GM23338 (cell line): ENCODE measurements at regions not wholly inside any gene's neighbourhood (a gene's known extent, or its start where the extent isn't known, plus 50 kb on each side); places are given as distances from the start of the nearest gene placed in this dataset.

ENCODE experiments used
- ATAC-seq: fragments of 200-7000 bp; cut with Tn5 transposase; 3 replicates; pipeline ENCODE4 v1.9.1; 2020
- DNase-seq: peaks from one replicate; pipeline ENCODE4 v3.0.0-alpha.2; 2015; ENCODE audit warnings: low spot score
- H2AFZ ChIP-seq: fragments of 200-600 bp; sonication (generic); 2 replicates; pipeline ENCODE4 v1.8.0; 2016; ENCODE audit warnings: antibody characterized with exemption, mild to moderate bottlenecking, moderate library complexity
- H3F3A ChIP-seq: fragments of 200-600 bp; sonication (generic); replicated peaks from 2 replicates; pipeline ENCODE4 v1.8.0; 2017; ENCODE audit warnings: antibody characterized with exemption, mixed run types, low read depth
- H3K27ac ChIP-seq: fragments of 200-600 bp; sonication (generic); 2 replicates; pipeline ENCODE4 v1.6.1; 2016; ENCODE audit warnings: low read depth
- H3K27me3 ChIP-seq: fragments of 200-600 bp; sonication (generic); 2 replicates; pipeline ENCODE4 v1.8.0; 2016; ENCODE audit warnings: mild to moderate bottlenecking, mixed run types, moderate library complexity; ENCODE audit not compliant: insufficient read depth
- H3K36me3 ChIP-seq: fragments of 200-600 bp; sonication (generic); 2 replicates; pipeline ENCODE4 v1.8.0; 2016; ENCODE audit warnings: mild to moderate bottlenecking; ENCODE audit not compliant: insufficient read depth
- H3K4me1 ChIP-seq: fragments of 200-600 bp; sonication (generic); 2 replicates; pipeline ENCODE4 v1.8.0; 2016; ENCODE audit warnings: mild to moderate bottlenecking, moderate library complexity; ENCODE audit not compliant: insufficient read depth
- H3K4me2 ChIP-seq: fragments of 200-600 bp; sonication (generic); 2 replicates; pipeline ENCODE4 v1.7.1; 2017; ENCODE audit warnings: mixed run types
- H3K4me3 ChIP-seq: fragments of 200-600 bp; sonication (generic); 2 replicates; pipeline ENCODE4 v1.6.1; 2016; ENCODE audit warnings: mixed run types
- H3K79me2 ChIP-seq: fragments of 200-600 bp; sonication (generic); replicated peaks from 2 replicates; pipeline ENCODE4 v1.8.0; 2017; ENCODE audit warnings: mild to moderate bottlenecking; ENCODE audit not compliant: insufficient read depth
- H3K9me2 ChIP-seq: fragments of 200-600 bp; sonication (generic); 2 replicates; pipeline ENCODE4 v1.8.0; 2017; ENCODE audit not compliant: insufficient read depth
- H4K20me1 ChIP-seq: fragments of 200-600 bp; sonication (generic); replicated peaks from 2 replicates; pipeline ENCODE4 v1.8.0; 2017; ENCODE audit warnings: mild to moderate bottlenecking; ENCODE audit not compliant: insufficient read depth
- H3K27ac Mint-ChIP-seq: 2 replicates; pipeline ENCODE4 v1.8.0; 2020; ENCODE audit warnings: inconsistent platforms, mild to moderate bottlenecking, moderate library complexity, mixed read lengths
- H3K27me3 Mint-ChIP-seq: 3 replicates; pipeline ENCODE4 v1.8.0; 2022; ENCODE audit warnings: low read depth, mild to moderate bottlenecking, moderate library complexity, mixed read lengths, inconsistent platforms; ENCODE audit not compliant: insufficient read depth, poor library complexity
- H3K36me3 Mint-ChIP-seq: 3 replicates; pipeline ENCODE4 v1.8.0; 2021; ENCODE audit warnings: low read depth, mild to moderate bottlenecking, inconsistent platforms, moderate library complexity, mixed read lengths
- H3K4me1 Mint-ChIP-seq: 3 replicates; pipeline ENCODE4 v1.8.0; 2020; ENCODE audit warnings: mild to moderate bottlenecking, inconsistent platforms, mixed read lengths
- H3K4me3 Mint-ChIP-seq: 3 replicates; pipeline ENCODE4 v1.8.0; 2021; ENCODE audit warnings: moderate library complexity, mild to moderate bottlenecking, inconsistent platforms, mixed read lengths
- H3K9me3 Mint-ChIP-seq: 3 replicates; pipeline ENCODE4 v1.8.0; 2020; ENCODE audit warnings: moderate library complexity, mild to moderate bottlenecking, inconsistent platforms, mixed read lengths
- CREB1 ChIP-seq: fragments of 250-450 bp; sonication (Bioruptor Pico); IDR thresholded peaks from 2 replicates; pipeline ENCODE4 v1.5.0; 2020; ENCODE audit warnings: low read depth, mild to moderate bottlenecking, moderate library complexity
- ETS1 ChIP-seq: IDR thresholded peaks from 2 replicates; pipeline ENCODE4 v1.6.1; 2016; ENCODE audit warnings: antibody characterized with exemption
- JUNB ChIP-seq: IDR thresholded peaks from one replicate; pipeline ENCODE4 v1.6.1; 2016; ENCODE audit warnings: antibody characterized with exemption; ENCODE audit not compliant: unreplicated experiment
- NANOG ChIP-seq: IDR thresholded peaks from 2 replicates; pipeline ENCODE4 v1.6.1; 2016; ENCODE audit warnings: antibody characterized with exemption, borderline replicate concordance
- POLR2AphosphoS5 ChIP-seq: IDR thresholded peaks from 2 replicates; pipeline ENCODE4 v1.6.1; 2016; ENCODE audit warnings: antibody characterized with exemption, low read depth
- REST ChIP-seq: IDR thresholded peaks from one replicate; pipeline ENCODE4 v1.6.1; 2018; ENCODE audit warnings: antibody characterized with exemption; ENCODE audit not compliant: unreplicated experiment
- TF ChIP-seq, protein P1 (sequence below), 2 experiments: fragments of 200-600 bp in 1 of 2; sonication (generic) in 1 of 2; conservative IDR thresholded peaks; 2 replicates each; pipeline versions ENCODE4 v1.5.1 to v1.6.1; 2016 to 2017; ENCODE audit warnings: antibody characterized with exemption in 2 of 2, low read depth in 2 of 2, mild to moderate bottlenecking in 2 of 2, moderate library complexity in 1 of 2

DNA sequence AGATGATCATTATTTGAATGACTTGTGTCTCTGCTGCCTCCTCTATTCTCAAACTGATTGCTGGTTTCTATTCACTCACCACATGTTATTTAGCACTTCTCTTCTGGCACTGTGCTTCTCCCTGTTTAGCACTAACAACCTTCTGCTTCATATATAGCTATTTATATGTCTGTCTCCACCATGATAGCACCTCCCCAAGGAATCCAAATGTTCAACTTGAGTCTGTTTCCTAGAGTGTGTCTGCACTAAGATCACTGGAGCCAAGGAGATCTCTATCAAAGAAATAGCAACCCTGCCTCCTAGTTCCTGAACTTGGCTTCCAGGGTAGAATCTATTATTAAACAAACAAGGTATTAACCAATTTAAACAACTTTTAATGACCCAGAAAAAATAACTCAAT lies 104.5 kb downstream of the CYP26A1 start:
- no peak overlapping the region for H3K27ac ChIP-seq
- Mint-ChIP-seq H3K36me3 (no peaks in the 10 kb centered on the region), H3K4me1 (0 out of 3 replicates have a peak, but pooled peaks cover 3% of the 10 kb centered on the region), H3K4me3 (no peak overlapping the region), H3K9me3 (no peaks in the 10 kb centered on the region), H3K27ac (no peak overlapping the region), H3K27me3 (no peaks in the 10 kb centered on the region)
- ATAC-seq (no peak), DNase-seq (no peak)
- H3K9me2 ChIP-seq, result 0 out of 2 replicates have a peak, but pooled peaks cover 4% of the 10 kb centered on the region
- H3F3A ChIP-seq, result no peaks in the 10 kb centered on the region
- H2AFZ ChIP-seq, result no peak overlapping the region
- H4K20me1 ChIP-seq, result no peaks in the 10 kb centered on the region
- H3K79me2 ChIP-seq, result no peaks in the 10 kb centered on the region
- no peaks in the 10 kb centered on the region for H3K36me3 ChIP-seq
- H3K4me3 ChIP-seq, result no peak overlapping the region
- TF ChIP-seq, protein P1, sequence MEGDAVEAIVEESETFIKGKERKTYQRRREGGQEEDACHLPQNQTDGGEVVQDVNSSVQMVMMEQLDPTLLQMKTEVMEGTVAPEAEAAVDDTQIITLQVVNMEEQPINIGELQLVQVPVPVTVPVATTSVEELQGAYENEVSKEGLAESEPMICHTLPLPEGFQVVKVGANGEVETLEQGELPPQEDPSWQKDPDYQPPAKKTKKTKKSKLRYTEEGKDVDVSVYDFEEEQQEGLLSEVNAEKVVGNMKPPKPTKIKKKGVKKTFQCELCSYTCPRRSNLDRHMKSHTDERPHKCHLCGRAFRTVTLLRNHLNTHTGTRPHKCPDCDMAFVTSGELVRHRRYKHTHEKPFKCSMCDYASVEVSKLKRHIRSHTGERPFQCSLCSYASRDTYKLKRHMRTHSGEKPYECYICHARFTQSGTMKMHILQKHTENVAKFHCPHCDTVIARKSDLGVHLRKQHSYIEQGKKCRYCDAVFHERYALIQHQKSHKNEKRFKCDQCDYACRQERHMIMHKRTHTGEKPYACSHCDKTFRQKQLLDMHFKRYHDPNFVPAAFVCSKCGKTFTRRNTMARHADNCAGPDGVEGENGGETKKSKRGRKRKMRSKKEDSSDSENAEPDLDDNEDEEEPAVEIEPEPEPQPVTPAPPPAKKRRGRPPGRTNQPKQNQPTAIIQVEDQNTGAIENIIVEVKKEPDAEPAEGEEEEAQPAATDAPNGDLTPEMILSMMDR (conservative IDR thresholded peaks at IDR 0.05; ENCODE audit: low read depth in 2 of 2), result no peak
- TF ChIP-seq POLR2AphosphoS5 (no peak), CREB1 (CRISPR knock-in tag) (no peak), ETS1 (no peak)
- H3K27me3 ChIP-seq, result no peaks in the 10 kb centered on the region
- H3K4me1 ChIP-seq, result 0 out of 2 replicates have a peak, but pooled peaks cover 7% of the 10 kb centered on the region
- no peak overlapping the region for H3K4me2 ChIP-seq

- H3K27ac ChIP-seq, result no peak overlapping the region
- Mint-ChIP-seq H3K4me1 (0 out of 3 replicates have a peak, but pooled peaks cover 3% of the 10 kb centered on the region), H3K36me3 (no peaks in the 10 kb centered on the region), H3K9me3 (no peaks in the 10 kb centered on the region), H3K4me3 (no peak overlapping the region), H3K27me3 (no peaks in the 10 kb centered on the region), H3K27ac (no peak overlapping the region)
- ATAC-seq (no peak), DNase-seq (no peak)
- H3K79me2 ChIP-seq, result no peaks in the 10 kb centered on the region
- H3K4me2 ChIP-seq, result no peak overlapping the region
- H3K4me3 ChIP-seq, result no peak overlapping the region
- H3K9me2 ChIP-seq, result 0 out of 2 replicates have a peak, but pooled peaks cover 4% of the 10 kb centered on the region
- TF ChIP-seq JUNB, result no peak
- TF ChIP-seq REST, result no peak
- TF ChIP-seq NANOG, result no peak
- TF ChIP-seq, protein P1 (conservative IDR thresholded peaks at IDR 0.05; ENCODE audit: low read depth in 2 of 2), result no peak
- H2AFZ ChIP-seq, result peak overlapping the region; percentile 88
- H3K27me3 ChIP-seq, result no peaks in the 10 kb centered on the region
- no peaks in the 10 kb centered on the region for H3K36me3 ChIP-seq
- H3K4me1 ChIP-seq, result 0 out of 2 replicates have a peak, but pooled peaks cover 7% of the 10 kb centered on the region
- no peaks in the 10 kb centered on the region for H3F3A ChIP-seq
- no peaks in the 10 kb centered on the region for H4K20me1 ChIP-seq
These were observed 106.8 kb downstream of the CYP26A1 start for GRCh38 chr10:93180482-93180931.
